HG02642 (cell line): ENCODE measurements at regions not wholly inside any gene's neighbourhood (a gene's known extent, or its start where the extent isn't known, plus 50 kb on each side); places are given as distances from the start of the nearest gene placed in this dataset.
"Not testable (repeated sequence)": the region's sequence is repeated elsewhere in the genome, so short reads cannot be mapped to it uniquely, and the experiment has no call there.

Experiments
- ATAC-seq: cut with Tn5 transposase; IDR thresholded peaks from one replicate; pipeline ENCODE4 v1.9.1; 2021; ENCODE audit warnings: mild to moderate bottlenecking; ENCODE audit not compliant: unreplicated experiment, poor library complexity

DNA sequence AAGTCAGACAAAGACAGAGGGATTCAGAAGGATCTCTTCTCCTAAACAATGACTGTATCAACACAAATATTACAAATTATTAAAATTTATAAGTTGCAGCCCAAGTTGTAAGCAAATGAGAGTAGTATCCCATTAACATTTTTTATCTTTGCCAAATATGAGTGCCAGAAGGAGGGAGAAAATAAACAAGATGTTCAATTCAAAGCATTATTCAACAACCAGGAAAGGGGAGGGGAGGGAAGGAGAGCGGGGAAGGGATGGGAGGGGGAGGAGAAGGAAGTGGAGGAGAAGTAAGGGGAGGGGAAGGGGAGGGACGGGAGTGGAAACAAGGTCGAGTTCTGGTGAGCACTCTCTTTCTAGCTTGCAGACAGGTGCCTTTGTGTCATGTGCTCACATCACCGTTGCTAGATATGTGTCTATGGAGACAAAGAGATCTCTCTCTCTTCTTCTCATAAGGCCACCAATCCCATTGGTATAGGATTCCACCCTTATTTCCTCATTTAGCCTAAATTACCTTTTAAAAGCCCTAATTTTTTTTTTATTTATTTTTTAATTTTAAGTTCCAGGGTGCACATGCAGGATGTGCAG, 679.6 kb upstream of the CHAC2 start:
- ATAC-seq, result no peak

GRCh38 chr2:53087262-53087873, 680.2 kb upstream of the CHAC2 start:
- ATAC-seq, result no peak

- ATAC-seq, result no peak
These were observed 690.2 kb upstream of the CHAC2 start for GRCh38 chr2:53077413-53077812.

- no peak for ATAC-seq
These were observed 691.8 kb upstream of the CHAC2 start for GRCh38 chr2:53075760-53076159.

DNA sequence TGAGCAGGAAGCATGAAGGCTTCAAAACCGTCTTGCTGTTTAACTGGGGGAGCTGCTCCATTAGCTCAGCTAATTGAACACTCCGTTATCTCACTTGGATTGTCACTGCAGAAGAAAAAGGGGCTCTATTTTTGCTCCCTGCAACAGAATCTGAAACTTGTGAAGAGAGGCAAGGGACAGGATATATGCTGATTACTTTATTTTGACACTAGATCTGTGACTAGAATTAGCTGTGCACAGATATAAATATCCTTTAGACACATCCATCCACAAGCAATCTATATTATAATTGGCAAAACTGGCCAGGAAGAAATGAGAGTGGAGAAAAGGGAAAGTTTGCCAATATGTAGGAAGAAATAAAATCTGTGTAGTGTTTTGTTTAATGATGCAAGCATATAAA, 700.1 kb upstream of the CHAC2 start:
- no peak for ATAC-seq

- no peak for ATAC-seq
These were observed 700.5 kb upstream of the CHAC2 start for GRCh38 chr2:53067056-53067455.

GRCh38 chr2:53064154-53064553, 703.5 kb upstream of the CHAC2 start:
- ATAC-seq, result no peak

DNA sequence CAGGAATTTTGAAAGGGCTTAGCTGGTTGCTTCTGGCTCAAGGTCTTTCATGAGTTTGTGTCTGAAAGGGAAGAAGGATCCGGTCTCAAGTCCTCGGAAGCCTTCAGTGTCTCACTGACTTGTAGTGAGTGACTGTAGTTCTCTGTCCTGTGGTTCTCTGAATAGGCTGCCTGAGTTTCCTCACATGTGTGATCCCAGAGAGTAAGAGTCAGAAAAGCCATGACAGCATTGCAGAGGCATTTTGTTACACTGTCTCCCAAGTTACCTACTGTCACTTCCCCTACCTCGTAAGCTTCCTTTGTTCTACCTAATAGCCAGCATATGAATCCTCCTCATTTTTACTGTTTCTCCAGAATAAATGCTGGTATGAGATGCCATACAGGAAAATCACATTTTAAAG, 709.1 kb upstream of the CHAC2 start:
- no peak for ATAC-seq

DNA sequence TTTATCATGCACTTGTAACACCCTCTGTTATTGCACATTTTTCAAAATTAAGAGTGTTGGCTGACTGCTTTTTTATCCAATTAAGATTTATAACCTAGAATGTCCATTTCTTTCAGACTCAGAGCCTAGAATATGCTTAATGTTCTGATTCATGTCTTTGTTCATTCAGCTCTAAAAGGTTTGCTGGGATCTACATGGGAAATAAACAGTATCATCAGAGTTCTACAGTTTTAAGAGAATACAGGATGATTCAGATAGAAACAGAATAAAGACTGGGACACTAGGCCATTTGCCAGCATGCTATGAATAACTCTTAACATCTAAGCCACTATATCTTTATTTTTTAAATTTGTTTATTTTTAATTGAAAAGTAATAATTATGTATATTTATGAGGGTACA, 713.7 kb upstream of the CHAC2 start:
- no peak for ATAC-seq

GRCh38 chr2:53051157-53051556, 716.4 kb upstream of the CHAC2 start:
- ATAC-seq, result no peak

GRCh38 chr2:53040536-53041229, 726.9 kb upstream of the CHAC2 start:
- ATAC-seq, result no peak

DNA sequence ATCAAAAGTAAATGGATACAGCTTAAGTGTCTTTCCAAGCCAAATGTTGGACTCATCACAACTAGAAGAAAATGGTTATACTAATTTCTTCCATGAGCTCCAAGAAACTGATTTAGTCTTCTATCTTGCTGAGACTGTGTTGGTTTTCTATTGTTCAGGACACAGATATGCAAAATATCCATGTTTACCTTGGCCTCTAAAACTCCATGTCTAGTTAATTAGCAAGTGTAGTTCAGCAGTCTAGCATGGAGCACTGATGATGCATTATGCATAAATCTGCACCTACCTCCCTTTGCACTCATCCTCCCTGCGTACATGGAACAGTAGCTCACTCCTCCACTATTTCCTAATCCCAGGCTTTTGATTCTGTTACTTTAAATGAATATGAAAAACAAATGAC, 731.4 kb upstream of the CHAC2 start:
- ATAC-seq, result no peak

- no peak for ATAC-seq
These were observed 732.5 kb upstream of the CHAC2 start for GRCh38 chr2:53035153-53035552.

GRCh38 chr2:53033411-53033810, 734.2 kb upstream of the CHAC2 start:
- ATAC-seq, result no peak

DNA sequence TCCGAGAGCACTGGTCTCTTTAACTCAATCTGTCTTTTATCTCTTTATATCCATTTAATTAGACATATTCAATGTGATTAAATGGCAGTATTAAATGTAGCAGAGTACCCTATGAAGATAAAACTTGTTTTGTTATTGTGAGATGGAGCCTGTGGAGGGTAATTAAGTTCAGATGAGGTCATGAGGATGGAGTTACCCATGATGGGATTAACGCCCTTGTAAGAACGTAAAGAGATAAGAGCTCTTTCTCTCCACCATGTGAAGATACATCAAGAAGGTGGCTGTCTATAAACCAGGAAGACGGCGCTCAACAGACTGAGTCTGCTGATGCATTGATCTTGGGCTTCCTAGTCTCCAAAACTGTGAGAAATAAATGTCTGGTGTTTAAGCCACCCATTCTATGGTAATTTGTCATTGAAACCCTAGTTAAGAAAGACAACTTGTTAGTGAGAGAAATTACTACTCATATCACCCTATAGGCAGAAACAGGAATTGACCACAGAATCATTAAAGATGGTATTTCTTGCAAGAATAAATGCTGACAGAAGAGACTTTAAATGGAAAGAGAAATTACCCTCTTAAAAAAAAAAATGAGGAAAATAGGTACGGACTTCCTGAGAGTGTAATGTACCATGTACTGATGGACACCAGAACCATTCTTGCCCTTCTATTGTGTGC, 738.7 kb upstream of the CHAC2 start:
- no peak for ATAC-seq

DNA sequence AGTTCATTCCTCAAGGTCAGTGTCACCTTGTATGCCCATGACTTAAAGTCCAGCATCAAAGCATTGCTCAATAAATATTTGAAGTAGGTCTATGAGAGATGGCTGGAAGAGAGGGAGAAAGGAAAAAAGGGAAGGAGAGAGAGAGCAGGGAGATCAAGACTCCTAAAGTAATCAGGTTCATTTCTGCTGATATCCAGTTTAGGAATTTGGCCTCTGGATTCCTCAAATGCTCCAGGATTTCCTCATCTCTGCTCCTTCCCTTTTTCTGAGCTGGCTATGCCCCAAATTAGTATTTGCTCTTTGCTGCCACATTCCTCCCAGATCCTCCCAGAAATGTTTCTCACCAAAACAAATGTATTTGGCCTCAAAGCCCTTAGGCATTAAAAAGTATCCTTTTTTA, 739.4 kb upstream of the CHAC2 start:
- no peak for ATAC-seq

DNA sequence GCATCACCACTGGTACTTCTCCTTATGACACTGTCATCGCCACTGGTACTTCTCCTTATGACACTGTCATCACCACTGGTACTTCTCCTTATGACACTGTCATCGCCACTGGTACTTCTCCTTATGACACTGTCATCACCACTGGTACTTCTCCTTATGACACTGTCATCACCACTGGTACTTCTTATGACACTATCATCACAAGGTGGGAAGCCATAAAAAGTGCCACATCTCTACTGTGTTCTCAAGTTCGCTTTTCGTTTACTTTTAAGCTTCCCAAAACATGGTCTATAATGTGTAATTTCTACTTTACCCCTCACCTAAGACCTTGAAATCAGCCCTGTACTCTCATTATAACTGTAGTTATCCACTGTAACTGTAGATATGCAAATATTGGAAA, 745.4 kb upstream of the CHAC2 start:
- not testable (repeated sequence) for ATAC-seq

DNA sequence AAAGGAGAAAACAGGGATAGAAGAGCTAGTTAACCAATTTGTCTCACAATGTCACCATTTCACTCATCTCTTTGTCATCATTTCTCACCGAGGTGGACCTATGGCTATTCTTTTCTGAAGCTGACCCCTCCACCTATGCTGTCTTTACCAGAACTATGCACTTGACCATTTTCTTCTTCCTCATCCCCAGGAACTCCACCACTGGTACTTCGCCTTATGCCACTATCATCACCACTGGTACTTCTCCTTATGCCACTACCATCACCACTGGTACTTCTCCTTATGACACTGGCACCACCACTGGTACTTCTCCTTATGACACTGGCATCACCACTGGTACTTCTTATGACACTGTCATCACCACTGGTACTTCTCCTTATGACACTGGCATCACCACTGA, 745.8 kb upstream of the CHAC2 start:
- ATAC-seq, result no peak

DNA sequence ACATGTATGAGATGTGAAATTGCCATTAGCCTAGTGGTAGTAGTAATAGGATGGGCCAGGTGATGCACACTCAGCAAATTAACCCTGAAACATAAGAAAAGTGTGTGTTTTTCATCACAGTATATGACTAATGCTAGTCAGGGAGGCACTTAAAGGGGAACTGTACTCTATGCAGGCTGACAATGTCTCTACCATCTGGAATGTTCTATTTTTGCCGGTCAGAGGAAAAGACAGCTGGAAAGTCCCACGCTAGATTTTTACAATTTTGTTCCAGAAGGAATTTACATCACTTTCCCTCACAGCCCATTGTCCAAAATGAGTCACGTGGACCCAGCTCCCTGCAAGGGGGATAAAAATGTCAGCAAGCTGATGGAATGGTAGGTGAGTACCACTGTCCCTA, 746.3 kb upstream of the CHAC2 start:
- ATAC-seq, result no peak

- ATAC-seq, result no peak
These were observed 748.7 kb upstream of the CHAC2 start for GRCh38 chr2:53018825-53019425.

DNA sequence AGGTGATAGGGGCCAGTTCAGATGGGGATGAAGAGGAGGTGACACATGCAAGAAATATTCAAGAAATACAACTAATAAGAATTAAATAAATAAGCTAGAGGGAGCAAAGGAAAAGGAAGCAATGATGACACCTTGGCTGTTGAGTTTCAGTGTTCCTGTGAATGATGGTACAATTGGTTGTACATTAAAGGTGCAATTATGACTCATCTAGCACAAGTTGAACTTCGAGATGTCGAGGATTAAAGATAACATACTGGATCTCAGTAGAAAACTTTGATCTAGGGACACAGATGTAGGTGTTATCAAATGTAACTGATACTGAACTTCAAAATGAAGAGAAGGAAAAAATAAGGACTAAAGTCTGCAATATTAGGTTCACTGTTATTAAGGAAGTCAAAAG, 760.6 kb upstream of the CHAC2 start:
- no peak for ATAC-seq
